COR-L47 (cell line): ENCODE measurements at regions not wholly inside any gene's neighbourhood (a gene's known extent, or its start where the extent isn't known, plus 50 kb on each side); places are given as distances from the start of the nearest gene placed in this dataset.

ENCODE experiments used
- DNase-seq: peaks from one replicate; lab custom pipeline; 2025; lab: John Stamatoyannopoulos, UW

GRCh38 chr17:34178092-34178491 is 77.0 kb upstream of the CCL2 start:
- no peak for DNase-seq

DNA sequence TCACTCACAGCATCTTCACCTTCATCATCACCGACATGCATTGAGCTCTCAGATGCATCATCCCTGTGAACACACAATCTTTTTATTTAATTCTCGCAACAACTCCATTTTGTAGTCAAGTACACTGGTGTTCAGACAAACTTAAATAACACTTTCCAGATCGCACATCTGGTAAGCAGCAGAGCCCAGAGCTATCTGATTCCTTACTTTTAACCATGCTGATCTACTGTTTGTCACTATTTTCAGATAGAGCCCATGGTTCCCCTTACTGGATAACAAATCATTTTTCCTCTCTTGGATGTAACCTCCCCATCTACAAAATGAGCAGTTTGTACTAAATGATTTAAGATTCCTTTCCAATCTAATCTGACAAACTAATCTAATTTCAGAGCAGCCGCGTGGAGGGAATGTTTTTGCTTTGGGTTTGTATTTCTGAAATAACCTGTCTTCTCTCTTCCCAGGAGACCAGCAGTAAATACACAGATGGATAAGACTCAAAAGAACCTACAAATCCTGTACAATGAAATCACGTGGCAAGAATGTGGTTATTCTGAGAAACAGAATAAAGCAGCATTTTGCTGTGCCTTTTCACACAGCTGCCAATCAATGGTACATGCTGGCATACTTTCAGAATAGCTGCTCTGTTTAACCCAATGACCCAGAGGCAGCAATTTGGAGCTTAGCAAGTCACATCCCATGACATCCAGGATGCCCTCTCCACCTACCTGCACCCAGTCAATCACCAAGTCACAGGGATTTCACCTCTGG is 72.9 kb upstream of the CCL2 start:
- no peak for DNase-seq

GRCh38 chr17:34195987-34196386 is 59.1 kb upstream of the CCL2 start:
- no peak for DNase-seq

- no peak for DNase-seq
Measured at GRCh38 chr17:34198519-34198918, 56.6 kb upstream of the CCL2 start.

DNA sequence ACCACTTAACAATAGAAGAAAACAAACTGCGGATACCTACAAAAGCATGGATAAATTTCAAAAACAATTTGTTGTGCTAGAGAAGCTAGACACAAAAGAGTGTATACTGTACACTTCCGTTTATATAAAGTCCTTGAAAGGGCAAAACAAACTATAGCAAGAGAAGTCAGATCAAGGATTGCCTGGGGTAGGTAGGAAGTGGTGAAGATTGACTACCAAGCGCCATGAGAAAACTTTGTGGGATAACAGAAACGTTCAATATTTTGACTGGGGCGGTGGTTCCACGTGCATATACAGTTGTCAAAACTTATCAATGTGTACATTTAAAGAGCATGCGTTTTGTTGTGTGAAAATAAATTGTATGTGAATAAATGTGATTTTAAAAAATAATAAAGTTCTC is 55.6 kb upstream of the CCL2 start:
- no peak for DNase-seq

- DNase-seq: peak; percentile 48
Measured at GRCh38 chr17:34199932-34200534, 55.1 kb upstream of the CCL2 start.

GRCh38 chr17:34201225-34201624 is 53.9 kb upstream of the CCL2 start:
- no peak for DNase-seq

- no peak for DNase-seq
Measured at GRCh38 chr17:34201767-34202166, 53.3 kb upstream of the CCL2 start.

DNA sequence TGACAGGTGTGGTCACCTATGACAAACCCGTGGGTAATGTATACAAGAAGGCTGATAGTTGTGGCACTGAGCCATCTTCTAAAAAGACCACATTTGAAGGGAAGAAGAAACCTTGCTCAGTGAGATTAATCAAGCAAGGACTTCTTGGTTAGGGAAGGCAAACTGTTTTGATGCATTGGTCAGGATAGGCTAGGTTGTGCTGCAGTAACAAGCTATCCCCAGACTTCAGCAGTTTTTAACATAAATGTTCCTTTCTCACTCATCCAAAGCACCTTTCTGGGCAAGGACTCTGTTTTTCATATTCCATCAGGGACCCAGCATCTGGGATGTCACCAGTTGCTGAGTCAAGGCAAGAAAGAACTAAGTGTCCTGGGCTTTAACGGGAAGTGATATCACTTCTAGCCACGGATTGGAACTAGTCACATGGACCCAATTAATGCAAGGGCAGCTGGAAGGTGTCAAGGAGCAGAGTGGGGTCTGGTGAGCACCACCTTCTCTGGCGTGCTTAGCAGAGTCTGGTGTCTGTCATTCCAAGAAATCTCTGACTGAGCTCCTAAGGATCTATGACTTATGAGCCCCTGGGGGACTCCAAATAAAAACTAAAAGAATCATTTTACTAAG is 52.0 kb upstream of the CCL2 start:
- no peak for DNase-seq

GRCh38 chr17:34204402-34204801 is 50.7 kb upstream of the CCL2 start:
- no peak for DNase-seq
